K562 (cell line): ENCODE measurements at regions not wholly inside any gene's neighbourhood (a gene's known extent, or its start where the extent isn't known, plus 50 kb on each side); places are given as distances from the start of the nearest gene placed in this dataset.

Source experiments
- ATAC-seq: fragments of 200-7000 bp; cut with Tn5 transposase; 3 replicates; pipeline ENCODE4 v1.9.1; 2020; ENCODE audit warnings: moderate library complexity
- BruUV-seq: library from RNA; stranded (reverse); fragments of 400-500 nt; replicated peaks from 2 replicates; lab custom pipeline; 2021; lab: Mats Ljungman, UMichigan
- CTCF ChIA-PET: fragments of 300-600 bp; formaldehyde crosslinking; extraction: SDS; loops from one replicate; lab custom pipeline; 2021; ENCODE audit warnings: low intra/inter-chr PET ratio; lab: Yijun Ruan, JAX
- POLR2A ChIA-PET: fragments of 300-600, 350-650 bp; sonication (Branson Sonifier 250); formaldehyde crosslinking; extraction: SDS; loops from one replicate; lab custom pipeline; 2021; ENCODE audit warnings: antibody characterized with exemption, inconsistent platforms; lab: Yijun Ruan, JAX
- DNase-seq, 4 experiments: peaks; one replicate each; pipeline versions ENCODE4 v3.0.0 to v3.0.0-alpha.2; 2011 to 2018; ENCODE audit warnings: low spot score in 3 of 4, mixed read lengths in 3 of 4; ENCODE audit errors: extremely low read depth in 1 of 4
- FAIRE-seq: peaks from 2 replicates; lab custom pipeline; 2011; peaks lifted over from hg19 to GRCh38; lab: Jason Lieb, UNC
- H2AFZ ChIP-seq: 2 replicates; pipeline ENCODE4 v1.6.0; 2011; ENCODE audit warnings: low read depth, low read length, control low read depth, inconsistent platforms
- H3K27ac ChIP-seq: fragments of 200-600 bp; 3 replicates; pipeline ENCODE4 v1.8.0; 2011; ENCODE audit warnings: low read depth, mild to moderate bottlenecking, control low read depth, inconsistent platforms, low read length, moderate library complexity, mixed read lengths; ENCODE audit errors: extremely low read depth
- H3K27me3 ChIP-seq, 2 experiments: fragments of 300-600 bp in 1 of 2; 2 replicates in 1 of 2; 3 replicates in 1 of 2; pipeline versions ENCODE4 v1.6.0 to v1.8.0; 2011; ENCODE audit warnings: inconsistent platforms in 2 of 2, low read length in 2 of 2, mild to moderate bottlenecking in 1 of 2, mixed read lengths in 1 of 2, moderate library complexity in 1 of 2; ENCODE audit not compliant: control insufficient read depth in 2 of 2, insufficient read depth in 2 of 2
- H3K36me3 ChIP-seq: fragments of 300-600 bp; 3 replicates; pipeline ENCODE4 v1.8.0; 2011; ENCODE audit warnings: mild to moderate bottlenecking, low read length, inconsistent platforms; ENCODE audit not compliant: control insufficient read depth, insufficient read depth
- H3K4me1 ChIP-seq, 2 experiments: fragments of 200-600 bp in 1 of 2; replicated peaks in 1 of 2; 2 replicates in 1 of 2; 3 replicates in 1 of 2; pipeline versions ENCODE4 v1.5.1 to v1.8.0; 2011; ENCODE audit warnings: inconsistent platforms in 2 of 2, low read length in 2 of 2, mild to moderate bottlenecking in 1 of 2, mixed read lengths in 1 of 2, moderate library complexity in 1 of 2; ENCODE audit not compliant: control insufficient read depth in 2 of 2, insufficient read depth in 2 of 2
- H3K4me2 ChIP-seq: 2 replicates; pipeline ENCODE4 v1.6.1; 2011; ENCODE audit warnings: low read length, control low read depth, inconsistent platforms, mixed read lengths; ENCODE audit not compliant: insufficient read depth
- H3K4me3 ChIP-seq: fragments of 200-600 bp; sonication (generic), shearing (Covaris generic); 2 replicates; pipeline ENCODE4 v1.5.1; 2016; ENCODE audit warnings: control low read depth, inconsistent platforms
- H3K79me2 ChIP-seq: fragments of 200-600 bp; 3 replicates; pipeline ENCODE4 v1.8.0; 2011; ENCODE audit warnings: low read length, inconsistent platforms; ENCODE audit not compliant: control insufficient read depth, insufficient read depth
- H3K9ac ChIP-seq, 2 experiments: 2 replicates each; pipeline versions ENCODE4 v1.6.0 to v1.6.1; 2011; ENCODE audit warnings: low read depth in 2 of 2, low read length in 2 of 2, control low read depth in 1 of 2, inconsistent platforms in 1 of 2, mild to moderate bottlenecking in 1 of 2, mixed read lengths in 1 of 2; ENCODE audit not compliant: insufficient read depth in 1 of 2
- H3K9me1 ChIP-seq: one replicate; pipeline ENCODE4 v1.6.0; 2011; ENCODE audit warnings: inconsistent platforms, mild to moderate bottlenecking, low read length, moderate library complexity; ENCODE audit not compliant: control insufficient read depth, insufficient read depth
- H3K9me3 ChIP-seq: replicated peaks from 2 replicates; pipeline ENCODE4 v1.5.1; 2011; ENCODE audit warnings: low read depth, low read length, inconsistent platforms; ENCODE audit not compliant: control insufficient read depth, insufficient read depth
- H4K20me1 ChIP-seq: replicated peaks from 2 replicates; pipeline ENCODE4 v1.6.1; 2011; ENCODE audit warnings: low read length, inconsistent platforms, mixed read lengths; ENCODE audit not compliant: control insufficient read depth, insufficient read depth
- CCAR2 ChIP-seq: fragments of 200-400 bp; formaldehyde crosslinking; IDR thresholded peaks from 2 replicates; pipeline ENCODE4 v1.6.1; 2017; ENCODE audit warnings: mild to moderate bottlenecking, low read depth, low read length
- CREBBP ChIP-seq: IDR thresholded peaks from one replicate; pipeline ENCODE4 v1.6.1; 2012; ENCODE audit warnings: low read depth, mild to moderate bottlenecking, control low read depth, inconsistent platforms, low read length
- GATAD2B ChIP-seq: fragments of 450-650 bp; IDR thresholded peaks from 2 replicates; pipeline ENCODE4 v1.6.1; 2017; ENCODE audit warnings: mild to moderate bottlenecking, borderline replicate concordance
- GTF2A2 ChIP-seq: IDR thresholded peaks from 2 replicates; pipeline ENCODE4 v1.6.1; 2016; ENCODE audit warnings: mild to moderate bottlenecking, missing genetic modification characterization, missing compliant biosample characterization
- HOXB6 ChIP-seq: fragments of 250-450 bp; sonication (Bioruptor Pico); IDR thresholded peaks from 2 replicates; pipeline ENCODE4 v1.5.1; 2022; ENCODE audit warnings: mild to moderate bottlenecking, borderline replicate concordance
- MBD2 ChIP-seq: sonication (generic); IDR thresholded peaks from 2 replicates; pipeline ENCODE4 v1.6.1; 2016; ENCODE audit warnings: low read depth, borderline replicate concordance
- MCM3 ChIP-seq: fragments of 450-650 bp; IDR thresholded peaks from 2 replicates; pipeline ENCODE4 v1.6.1; 2016
- MEF2A ChIP-seq: IDR thresholded peaks from 2 replicates; pipeline ENCODE4 v1.6.1; 2011; ENCODE audit warnings: low read depth, mild to moderate bottlenecking, low read length, moderate library complexity; ENCODE audit not compliant: control insufficient read depth
- NCOR1 ChIP-seq: fragments of 450-650 bp; IDR thresholded peaks from 2 replicates; pipeline ENCODE4 v1.6.1; 2016; ENCODE audit warnings: mild to moderate bottlenecking, moderate library complexity
- NR1H2 ChIP-seq: sonication (generic); formaldehyde crosslinking; IDR thresholded peaks from 2 replicates; pipeline ENCODE4 v1.4.0; 2020; ENCODE audit warnings: mild to moderate bottlenecking, missing genetic modification reagents
- POLR3G ChIP-seq: IDR thresholded peaks from 2 replicates; pipeline ENCODE4 v1.6.1; 2011; ENCODE audit not compliant: insufficient read length, insufficient replicate concordance; ENCODE audit errors: extremely low read depth
- RHOXF2B ChIP-seq: fragments of 250-450 bp; sonication (Bioruptor Pico); conservative IDR thresholded peaks from 2 replicates; pipeline ENCODE4 v1.5.1; 2021
- ZNF282 ChIP-seq: sonication (generic); formaldehyde crosslinking; IDR thresholded peaks from 2 replicates; pipeline ENCODE4 v1.8.1; 2023; ENCODE audit warnings: missing genetic modification reagents
- ZNF644 ChIP-seq: fragments of 200-800 bp; sonication (Bioruptor generic); IDR thresholded peaks from 2 replicates; pipeline ENCODE4 v1.6.1; 2016; ENCODE audit warnings: low read depth, missing genetic modification characterization, missing compliant biosample characterization
- WGBS: fragments of 100-300 bp; shearing (Covaris generic); methylation state at CpG from one replicate; pipeline ENCODE4 v1.1.6; 2016; ENCODE audit warnings: low coverage, mixed read lengths; ENCODE audit not compliant: insufficient coverage; ENCODE audit errors: missing lambda C conversion rate; 5-methylcytosine and 5-hydroxymethylcytosine counted together
- in situ Hi-C: fragments of 300-500 bp; cut with MboI; formaldehyde crosslinking; loops from 4 replicates; pipeline ENCODE4 v1.15.0; 2018; ENCODE audit warnings: inconsistent platforms, mixed read lengths
- intact Hi-C: fragments of 100-400 bp; cut with micrococcal nuclease; formaldehyde crosslinking; loops from 2 replicates; pipeline ENCODE4 v1.14.2; 2022
- TF ChIP-seq, protein P1 (sequence below): fragments of 250-450 bp; sonication (Bioruptor Pico); IDR thresholded peaks from 2 replicates; pipeline ENCODE4 v1.5.0; 2022; ENCODE audit warnings: mild to moderate bottlenecking

DNA sequence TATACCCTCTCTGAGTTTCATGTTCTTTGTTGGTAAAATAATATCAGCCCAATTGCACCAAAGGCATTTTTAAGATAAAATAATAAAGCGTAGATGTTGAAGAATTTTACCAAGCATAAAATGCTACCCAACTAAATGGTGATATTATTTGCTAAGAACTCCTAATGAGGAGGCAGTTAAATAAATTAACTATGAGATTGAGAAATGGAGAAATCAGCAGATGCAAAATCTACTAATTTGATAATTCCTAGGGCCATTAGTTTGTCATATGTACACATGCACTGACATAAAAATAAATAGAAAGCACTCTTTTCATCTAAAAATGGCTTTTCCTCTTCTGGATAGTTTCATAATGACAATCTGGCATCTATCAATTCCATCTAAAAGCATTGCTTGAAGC is 681.5 kb upstream of the FAM98A start (continued):
- TF ChIP-seq NR1H2, result no peak
- no peak for TF ChIP-seq MBD2
- no peak for TF ChIP-seq HOXB6 (CRISPR knock-in tag)
- TF ChIP-seq, protein P1, sequence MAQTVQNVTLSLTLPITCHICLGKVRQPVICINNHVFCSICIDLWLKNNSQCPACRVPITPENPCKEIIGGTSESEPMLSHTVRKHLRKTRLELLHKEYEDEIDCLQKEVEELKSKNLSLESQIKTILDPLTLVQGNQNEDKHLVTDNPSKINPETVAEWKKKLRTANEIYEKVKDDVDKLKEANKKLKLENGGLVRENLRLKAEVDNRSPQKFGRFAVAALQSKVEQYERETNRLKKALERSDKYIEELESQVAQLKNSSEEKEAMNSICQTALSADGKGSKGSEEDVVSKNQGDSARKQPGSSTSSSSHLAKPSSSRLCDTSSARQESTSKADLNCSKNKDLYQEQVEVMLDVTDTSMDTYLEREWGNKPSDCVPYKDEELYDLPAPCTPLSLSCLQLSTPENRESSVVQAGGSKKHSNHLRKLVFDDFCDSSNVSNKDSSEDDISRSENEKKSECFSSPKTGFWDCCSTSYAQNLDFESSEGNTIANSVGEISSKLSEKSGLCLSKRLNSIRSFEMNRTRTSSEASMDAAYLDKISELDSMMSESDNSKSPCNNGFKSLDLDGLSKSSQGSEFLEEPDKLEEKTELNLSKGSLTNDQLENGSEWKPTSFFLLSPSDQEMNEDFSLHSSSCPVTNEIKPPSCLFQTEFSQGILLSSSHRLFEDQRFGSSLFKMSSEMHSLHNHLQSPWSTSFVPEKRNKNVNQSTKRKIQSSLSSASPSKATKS (CRISPR knock-in tag), result no peak
- TF ChIP-seq ZNF282 (CRISPR knock-in tag), result no peak
- no peak for TF ChIP-seq ZNF644
- TF ChIP-seq MCM3, result no peak
- no peak for TF ChIP-seq POLR3G
- TF ChIP-seq, all 486 proteins: peak for 0

DNA sequence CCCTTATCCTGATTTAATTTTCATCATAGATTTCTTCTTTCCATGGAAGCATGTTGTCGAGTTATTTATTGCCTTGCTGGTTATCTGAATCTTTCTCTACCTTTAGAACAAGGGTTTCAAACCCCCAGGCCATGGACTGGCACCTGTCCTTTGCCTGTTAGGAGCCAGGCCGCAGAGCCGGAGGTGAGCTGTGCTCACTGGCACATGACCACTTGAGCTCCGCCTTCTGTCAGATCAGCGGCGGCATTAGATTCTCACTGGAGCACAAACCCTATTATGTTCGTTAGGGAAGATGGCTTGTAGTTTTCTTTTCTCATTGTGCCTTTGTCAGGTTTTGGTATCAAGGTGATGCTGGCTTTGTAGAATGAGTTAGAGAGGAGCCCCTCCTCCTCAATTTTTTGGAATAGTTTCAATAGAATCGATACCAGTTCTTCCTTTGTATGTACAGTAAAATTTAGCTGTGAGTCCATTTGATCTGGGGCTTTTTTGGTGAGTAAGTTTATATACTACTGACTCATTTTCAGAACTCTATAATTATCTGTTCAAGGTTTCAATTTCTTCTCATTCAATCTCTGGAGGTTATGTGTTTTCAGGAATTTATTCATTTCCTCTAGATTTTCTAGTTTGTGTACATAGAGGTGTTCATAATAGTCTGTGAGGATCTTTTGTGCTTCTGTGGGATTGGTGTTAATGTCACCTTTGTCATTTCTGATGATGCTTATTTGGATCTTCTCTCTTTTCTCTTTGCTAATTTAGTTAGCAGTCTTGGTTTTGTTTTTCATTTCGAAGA is 668.0 kb upstream of the FAM98A start:
- BruUV-seq, result no TSS peak
- H3K4me3 ChIP-seq, result no peak overlapping the region
- H3K9ac ChIP-seq, result no peak overlapping the region
- H4K20me1 ChIP-seq, result no peaks in the 10 kb centered on the region
- no peak overlapping the region for H3K27ac ChIP-seq
- CTCF ChIA-PET, result no interaction called here
- no peaks in the 10 kb centered on the region for H3K4me1 ChIP-seq
- TF ChIP-seq CREBBP (no peak), NCOR1 (no peak), GATAD2B (no peak), RHOXF2B (CRISPR knock-in tag) (no peak), GTF2A2 (tag) (no peak), MEF2A (no peak), CCAR2 (no peak)
- TF ChIP-seq, all 486 proteins: peak for 0
- intact Hi-C loops (no loop called here), in situ Hi-C loops (no loop called here)
- no peak overlapping the region for H2AFZ ChIP-seq
- FAIRE-seq (no peak), DNase-seq (no peak), ATAC-seq (no peak)
- H3K9me1 ChIP-seq, result no peaks in the 10 kb centered on the region
- WGBS, result 2% methylated on average over 9 of the region's 9 CpGs
- no peaks in the 10 kb centered on the region for H3K36me3 ChIP-seq
- H3K27me3 ChIP-seq, result no peaks in the 10 kb centered on the region
- H3K79me2 ChIP-seq, result no peaks in the 10 kb centered on the region
- H3K4me2 ChIP-seq, result no peak overlapping the region
- H3K9me3 ChIP-seq, result no peaks in the 10 kb centered on the region
- POLR2A ChIA-PET, result no interaction called here
